H1 (cell line): ENCODE measurements at regions not wholly inside any gene's neighbourhood (a gene's known extent, or its start where the extent isn't known, plus 50 kb on each side); places are given as distances from the start of the nearest gene placed in this dataset.

Source experiments
- CHD2 ChIP-seq: IDR thresholded peaks from 2 replicates; pipeline ENCODE4 v1.6.1; 2012; ENCODE audit warnings: low read length, improper control_type of control experiment
- CTCF ChIP-seq, 3 experiments: IDR thresholded peaks; 1 replicate in 2 of 3; 2 replicates in 1 of 3; pipeline versions ENCODE4 v1.5.1 to v1.6.1; 2011; ENCODE audit warnings: low read length in 3 of 3, mild to moderate bottlenecking in 3 of 3, inconsistent platforms in 2 of 3, low read depth in 1 of 3, moderate library complexity in 1 of 3; ENCODE audit not compliant: insufficient read depth in 1 of 3; ENCODE audit errors: control extremely low read depth in 1 of 3
- EZH2 ChIP-seq: fragments of 200-600 bp; sonication (generic); IDR thresholded peaks from 2 replicates; pipeline ENCODE4 v1.7.1; 2012; ENCODE audit warnings: low read depth, mild to moderate bottlenecking, moderate library complexity, low read length, inconsistent platforms; ENCODE audit not compliant: severe bottlenecking
- FOSL1 ChIP-seq: IDR thresholded peaks from 2 replicates; pipeline ENCODE4 v1.6.1; 2011; ENCODE audit warnings: mild to moderate bottlenecking, low read depth, low read length, moderate library complexity; ENCODE audit not compliant: insufficient read depth
- JUND ChIP-seq: IDR thresholded peaks from 2 replicates; pipeline ENCODE4 v1.6.1; 2011; ENCODE audit warnings: mild to moderate bottlenecking, improper control_type of control experiment, low read length
- POLR2A ChIP-seq, 2 experiments: IDR thresholded peaks; 1 replicate in 1 of 2; 2 replicates in 1 of 2; pipeline ENCODE4 v1.6.1; 2011; ENCODE audit warnings: low read depth in 2 of 2, low read length in 2 of 2, mild to moderate bottlenecking in 2 of 2; ENCODE audit errors: control extremely low read depth in 1 of 2
- SIN3A ChIP-seq, 2 experiments: IDR thresholded peaks in 1 of 2; conservative IDR thresholded peaks in 1 of 2; 2 replicates each; pipeline ENCODE4 v1.6.1; 2011 to 2012; ENCODE audit warnings: low read length in 2 of 2, improper control_type of control experiment in 1 of 2, low read depth in 1 of 2, mild to moderate bottlenecking in 1 of 2

GRCh38 chr10:31602541-31603234 lies 283.7 kb downstream of the ZEB1 start:
- TF ChIP-seq CTCF (IDR thresholded peaks at IDR 0.05; ENCODE audit: control extremely low read depth in 1 of 3, insufficient read depth in 1 of 3, low read depth in 1 of 3, low read length in 3 of 3): no peak
- no peak for TF ChIP-seq SIN3A (conservative IDR thresholded peaks at IDR 0.05 in 1 of 2, IDR thresholded peaks at IDR 0.05 in 1 of 2; ENCODE audit: low read depth in 1 of 2, low read length in 2 of 2)
- TF ChIP-seq JUND: no peak
- TF ChIP-seq CHD2: no peak
- no peak for TF ChIP-seq EZH2
- no peak for TF ChIP-seq FOSL1
- TF ChIP-seq POLR2A (IDR thresholded peaks at IDR 0.05; ENCODE audit: control extremely low read depth in 1 of 2, low read depth in 2 of 2, low read length in 2 of 2): no peak
